ENCODE measurements at regions not wholly inside any gene's neighbourhood (a gene's known extent, or its start where the extent isn't known, plus 50 kb on each side); places are given as distances from the start of the nearest gene placed in this dataset.
"Not testable (repeated sequence)": the region's sequence is repeated elsewhere in the genome, so short reads cannot be mapped to it uniquely, and the experiment has no call there.

DNA sequence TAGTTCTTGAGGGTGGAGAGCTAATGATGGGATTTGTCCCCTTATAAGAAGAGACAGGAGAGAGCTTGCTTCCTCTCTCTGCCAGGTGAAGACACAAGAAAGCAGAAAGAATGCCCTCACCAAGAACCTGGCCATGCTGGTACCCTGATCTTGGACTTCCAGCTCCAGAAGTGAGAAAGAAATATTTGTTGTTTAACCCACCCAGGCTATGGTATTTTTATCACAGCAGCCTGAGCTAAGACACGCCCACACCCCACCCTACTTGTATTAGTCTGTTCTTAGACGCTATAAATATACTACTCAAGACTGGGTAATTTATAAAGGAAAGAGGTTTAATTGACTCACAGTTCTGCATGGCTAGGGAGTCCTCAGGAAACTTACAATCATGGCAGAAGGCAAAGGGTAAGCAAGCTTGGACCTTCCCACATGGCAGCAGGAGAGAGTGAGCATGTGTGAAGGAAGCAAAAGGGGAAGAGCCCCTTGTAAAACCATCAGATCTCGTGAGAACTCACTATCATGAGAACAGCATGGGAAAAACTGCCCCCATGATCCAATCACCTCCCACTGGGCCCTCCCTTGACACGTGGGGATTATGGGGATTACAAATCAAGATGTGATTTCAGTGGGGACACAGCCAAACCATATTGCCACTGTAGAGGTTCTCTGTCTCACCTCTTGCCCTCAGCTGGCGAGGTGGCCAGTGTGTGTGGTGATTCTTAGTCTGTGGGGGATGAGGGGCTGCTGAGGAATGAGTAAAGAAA, 57.4 kb upstream of the RCBTB2 start:
- Histone ChIP-seq H3K4me1 (ENCODE audit: low read length) (peaks cover 96% of the 10 kb centered on the region), H3K27ac (ENCODE audit: low read length) (peak overlapping the region; percentile 99), H3K9ac (ENCODE audit: low read length) (peak overlapping the region; percentile 91)

GRCh38 chr13:48591124-48591872, 58.4 kb upstream of the RCBTB2 start:
- Histone ChIP-seq H3K4me1 (ENCODE audit: low read length) (peaks cover 97% of the 10 kb centered on the region), H3K4me2 (ENCODE audit: low read length) (peak overlapping the region; percentile 75), H3K79me2 (ENCODE audit: low read length) (peaks cover 34% of the 10 kb centered on the region), H3K36me3 (replicated peaks; ENCODE audit: low read depth, low read length) (peaks cover 26% of the 10 kb centered on the region), H2AFZ (ENCODE audit: low read depth, low read length) (peak overlapping the region; percentile 10; the same call in 1 of the 2 replicates), H3K27ac (ENCODE audit: low read length) (peak overlapping the region; percentile 99), H3K4me3 (ENCODE audit: low read length) (peak overlapping the region; percentile 65), H3K9ac (ENCODE audit: low read length) (peak overlapping the region; percentile 91)
- not testable (repeated sequence) for H3K27me3 ChIP-seq (ENCODE audit: low read depth, low read length); H3K9me3 ChIP-seq (ENCODE audit: insufficient read depth, low read length); H4K20me1 ChIP-seq (ENCODE audit: insufficient read depth, low read length)

More for the DNA sequence above, 57.4 kb upstream of the RCBTB2 start:
- H3K27me3 ChIP-seq (ENCODE audit: low read depth, low read length) = no peaks in the 10 kb centered on the region
- H2AFZ ChIP-seq (ENCODE audit: low read depth, low read length) = peak overlapping the region; percentile 52; the same call in 1 of the 2 replicates
- H3K36me3 ChIP-seq (replicated peaks; ENCODE audit: low read depth, low read length) = peaks cover 32% of the 10 kb centered on the region
- TF ChIP-seq EZH2phosphoT487 (IDR thresholded peaks at IDR 0.05; ENCODE audit: low read depth) = no peak
- TF ChIP-seq, protein P1, sequence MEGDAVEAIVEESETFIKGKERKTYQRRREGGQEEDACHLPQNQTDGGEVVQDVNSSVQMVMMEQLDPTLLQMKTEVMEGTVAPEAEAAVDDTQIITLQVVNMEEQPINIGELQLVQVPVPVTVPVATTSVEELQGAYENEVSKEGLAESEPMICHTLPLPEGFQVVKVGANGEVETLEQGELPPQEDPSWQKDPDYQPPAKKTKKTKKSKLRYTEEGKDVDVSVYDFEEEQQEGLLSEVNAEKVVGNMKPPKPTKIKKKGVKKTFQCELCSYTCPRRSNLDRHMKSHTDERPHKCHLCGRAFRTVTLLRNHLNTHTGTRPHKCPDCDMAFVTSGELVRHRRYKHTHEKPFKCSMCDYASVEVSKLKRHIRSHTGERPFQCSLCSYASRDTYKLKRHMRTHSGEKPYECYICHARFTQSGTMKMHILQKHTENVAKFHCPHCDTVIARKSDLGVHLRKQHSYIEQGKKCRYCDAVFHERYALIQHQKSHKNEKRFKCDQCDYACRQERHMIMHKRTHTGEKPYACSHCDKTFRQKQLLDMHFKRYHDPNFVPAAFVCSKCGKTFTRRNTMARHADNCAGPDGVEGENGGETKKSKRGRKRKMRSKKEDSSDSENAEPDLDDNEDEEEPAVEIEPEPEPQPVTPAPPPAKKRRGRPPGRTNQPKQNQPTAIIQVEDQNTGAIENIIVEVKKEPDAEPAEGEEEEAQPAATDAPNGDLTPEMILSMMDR (IDR thresholded peaks at IDR 0.05; ENCODE audit: low read depth, low read length) = no peak
- peak overlapping the region; percentile 75 for H3K4me2 ChIP-seq (ENCODE audit: low read length)
- H3K9me3 ChIP-seq (ENCODE audit: insufficient read depth, low read length) = peaks cover 9% of the 10 kb centered on the region; the same call in 1 of the 2 replicates
- no peaks in the 10 kb centered on the region for H4K20me1 ChIP-seq (ENCODE audit: insufficient read depth, low read length)
- H3K79me2 ChIP-seq (ENCODE audit: low read length) = peaks cover 34% of the 10 kb centered on the region
- H3K4me3 ChIP-seq (ENCODE audit: low read length) = peak overlapping the region; percentile 65

GRCh38 chr13:48591889-48592687, 59.2 kb upstream of the RCBTB2 start:
- peak overlapping the region; percentile 3; the same call in 1 of the 2 replicates for H3K4me3 ChIP-seq (ENCODE audit: low read length)
- peak overlapping the region; percentile 65 for H3K9ac ChIP-seq (ENCODE audit: low read length)
- H2AFZ ChIP-seq (ENCODE audit: low read depth, low read length) = no peak overlapping the region
- peaks cover 22% of the 10 kb centered on the region for H3K36me3 ChIP-seq (replicated peaks; ENCODE audit: low read depth, low read length)
- TF ChIP-seq, protein P1 (IDR thresholded peaks at IDR 0.05; ENCODE audit: low read depth, low read length) = no peak
- no peak for TF ChIP-seq EZH2phosphoT487 (IDR thresholded peaks at IDR 0.05; ENCODE audit: low read depth)
- peaks cover 91% of the 10 kb centered on the region for H3K4me1 ChIP-seq (ENCODE audit: low read length)
- H3K27ac ChIP-seq (ENCODE audit: low read length) = peak overlapping the region; percentile 99
- peak overlapping the region; percentile 75 for H3K4me2 ChIP-seq (ENCODE audit: low read length)
- no peaks in the 10 kb centered on the region for H4K20me1 ChIP-seq (ENCODE audit: insufficient read depth, low read length)
- no peaks in the 10 kb centered on the region for H3K27me3 ChIP-seq (ENCODE audit: low read depth, low read length)
- peaks cover 27% of the 10 kb centered on the region for H3K79me2 ChIP-seq (ENCODE audit: low read length)
- peaks cover 9% of the 10 kb centered on the region; the same call in 1 of the 2 replicates for H3K9me3 ChIP-seq (ENCODE audit: insufficient read depth, low read length)

GRCh38 chr13:48592688-48593049, 59.8 kb upstream of the RCBTB2 start:
- Histone ChIP-seq H3K4me3 (ENCODE audit: low read length) (peak overlapping the region; percentile 9; the same call in 1 of the 2 replicates), H4K20me1 (ENCODE audit: insufficient read depth, low read length) (no peaks in the 10 kb centered on the region), H3K27ac (ENCODE audit: low read length) (peak overlapping the region; percentile 99), H3K79me2 (ENCODE audit: low read length) (peaks cover 24% of the 10 kb centered on the region), H3K36me3 (replicated peaks; ENCODE audit: low read depth, low read length) (peaks cover 20% of the 10 kb centered on the region), H3K9me3 (ENCODE audit: insufficient read depth, low read length) (peaks cover 9% of the 10 kb centered on the region; the same call in 1 of the 2 replicates), H2AFZ (ENCODE audit: low read depth, low read length) (no peak overlapping the region), H3K27me3 (ENCODE audit: low read depth, low read length) (no peaks in the 10 kb centered on the region), H3K4me2 (ENCODE audit: low read length) (peak overlapping the region; percentile 75), H3K4me1 (ENCODE audit: low read length) (peaks cover 87% of the 10 kb centered on the region), H3K9ac (ENCODE audit: low read length) (peak overlapping the region; percentile 65)
- no peak for TF ChIP-seq EZH2phosphoT487 (IDR thresholded peaks at IDR 0.05; ENCODE audit: low read depth)
- TF ChIP-seq, protein P1 (IDR thresholded peaks at IDR 0.05; ENCODE audit: low read depth, low read length) = no peak

Data from OCI-LY3 (cell line).